Daoy (cell line): ENCODE measurements at regions not wholly inside any gene's neighbourhood (a gene's known extent, or its start where the extent isn't known, plus 50 kb on each side); places are given as distances from the start of the nearest gene placed in this dataset.

Source experiments
- DNase-seq: peaks from one replicate; pipeline ENCODE4 v3.0.0-alpha.2; 2015; ENCODE audit warnings: low read depth

DNA sequence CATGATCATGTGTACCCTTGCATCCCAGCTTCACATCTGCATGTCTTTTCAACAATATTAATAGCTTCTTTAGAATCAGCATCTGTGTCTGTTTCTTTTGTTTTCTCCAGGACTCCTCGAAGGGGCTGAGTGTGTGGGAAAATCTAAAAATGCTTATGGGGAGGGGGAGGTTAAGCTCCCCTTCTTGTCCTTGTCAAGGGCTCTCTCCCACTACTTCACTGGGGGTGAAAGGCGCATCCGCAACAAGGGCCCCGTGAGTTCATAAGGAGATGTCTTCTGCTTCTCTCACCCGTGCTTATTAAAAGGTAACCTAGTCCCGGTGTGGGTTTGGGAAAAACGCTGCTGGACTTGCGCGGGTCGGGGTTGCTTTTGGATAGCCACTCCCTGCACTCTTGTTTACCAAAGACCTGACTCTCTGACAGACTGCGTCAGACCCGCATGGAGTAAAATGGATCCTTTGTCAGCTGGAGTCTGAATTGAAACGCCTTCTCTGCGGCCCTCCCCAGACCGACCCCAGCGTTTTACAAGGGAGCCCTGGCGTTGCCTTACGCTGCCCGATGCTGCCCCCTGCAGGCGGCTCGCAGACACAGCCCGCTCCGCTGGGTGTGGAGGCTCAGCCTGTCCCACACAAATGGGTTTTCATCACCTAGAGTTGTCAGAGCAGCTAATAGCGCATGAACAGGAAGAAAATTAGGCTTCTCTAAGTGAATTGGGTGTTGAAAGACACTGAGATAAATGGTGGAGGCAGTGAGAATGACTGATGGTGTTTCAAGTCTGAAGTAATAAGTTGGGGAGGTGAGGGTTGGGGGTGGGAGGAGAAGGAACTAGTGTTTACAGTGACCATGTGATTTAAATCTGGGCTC, 53.8 kb downstream of the IER5 start:
- DNase-seq = peak; percentile 89

DNA sequence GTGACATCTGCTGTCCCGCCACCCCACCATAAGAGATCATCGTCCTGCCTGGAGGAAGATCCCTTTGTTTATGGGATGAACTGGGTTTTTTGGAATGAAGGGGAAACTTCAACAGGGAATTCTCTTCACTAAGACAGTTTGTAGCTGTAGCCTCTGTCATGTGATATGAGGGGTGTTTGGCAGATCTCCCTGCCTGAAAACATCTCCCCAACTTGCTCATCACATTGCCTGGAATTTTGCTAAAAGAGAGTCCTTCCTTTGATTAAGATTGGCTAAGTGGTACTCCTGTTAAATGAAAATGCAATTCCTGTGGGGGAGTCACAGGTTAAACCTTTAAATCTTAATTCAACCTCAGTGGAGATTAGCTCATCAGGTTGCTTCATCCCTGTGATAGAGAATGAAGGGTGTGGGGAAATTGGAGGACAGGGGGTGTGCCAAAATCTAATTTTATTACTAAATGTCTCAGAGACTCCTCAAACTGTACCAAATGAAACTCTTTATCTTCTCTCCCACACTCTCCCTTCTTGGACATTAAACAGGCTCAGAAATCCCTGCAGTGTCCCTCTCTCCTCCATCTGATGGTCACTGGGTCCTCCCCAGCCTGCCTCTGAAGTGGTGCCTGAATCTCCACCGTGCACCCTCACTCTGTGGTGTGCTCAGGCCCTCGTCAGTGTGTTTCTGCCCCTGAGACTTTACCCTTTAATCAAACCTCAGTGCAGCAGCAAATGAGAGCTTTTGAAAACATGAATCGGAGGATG, 54.8 kb downstream of the IER5 start:
- DNase-seq = no peak

DNA sequence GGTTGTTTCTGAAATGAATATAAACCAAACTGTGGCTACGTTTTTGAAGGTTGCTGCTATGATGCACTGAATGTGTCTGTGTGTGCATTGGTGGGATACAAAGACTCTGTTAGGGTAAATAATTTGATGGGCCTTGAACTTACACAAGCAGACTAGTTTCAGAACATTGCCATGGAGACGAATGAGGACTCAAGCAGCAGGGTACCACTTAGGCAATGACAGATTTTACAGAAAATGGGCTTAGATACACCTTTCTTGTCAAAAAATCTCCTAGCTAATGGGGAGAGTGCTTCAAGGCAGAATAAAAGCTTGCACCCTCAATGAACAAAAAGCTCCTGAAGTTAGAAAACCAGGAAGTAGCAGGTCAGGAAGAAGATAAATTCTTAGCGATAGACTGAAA, 55.7 kb downstream of the IER5 start:
- no peak for DNase-seq

DNA sequence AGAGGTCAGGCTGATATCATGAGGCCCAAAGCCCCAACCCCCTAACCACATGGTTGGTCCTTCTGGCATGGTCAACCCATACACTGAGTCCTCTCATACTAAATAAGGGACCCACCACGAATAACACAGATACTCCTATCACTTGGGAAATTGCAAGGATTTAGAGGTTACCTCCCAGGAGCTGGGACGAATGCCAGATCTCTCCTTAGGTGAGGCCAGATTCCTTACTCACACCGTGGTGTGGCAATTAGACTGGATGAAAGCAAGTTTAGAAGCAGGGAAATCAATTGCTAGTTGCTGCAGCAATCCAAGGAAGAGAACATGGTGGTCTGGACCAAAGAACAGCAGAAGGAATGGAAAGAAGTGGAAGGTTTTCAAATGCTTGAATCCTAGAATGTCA, 60.1 kb downstream of the IER5 start:
- no peak for DNase-seq

DNA sequence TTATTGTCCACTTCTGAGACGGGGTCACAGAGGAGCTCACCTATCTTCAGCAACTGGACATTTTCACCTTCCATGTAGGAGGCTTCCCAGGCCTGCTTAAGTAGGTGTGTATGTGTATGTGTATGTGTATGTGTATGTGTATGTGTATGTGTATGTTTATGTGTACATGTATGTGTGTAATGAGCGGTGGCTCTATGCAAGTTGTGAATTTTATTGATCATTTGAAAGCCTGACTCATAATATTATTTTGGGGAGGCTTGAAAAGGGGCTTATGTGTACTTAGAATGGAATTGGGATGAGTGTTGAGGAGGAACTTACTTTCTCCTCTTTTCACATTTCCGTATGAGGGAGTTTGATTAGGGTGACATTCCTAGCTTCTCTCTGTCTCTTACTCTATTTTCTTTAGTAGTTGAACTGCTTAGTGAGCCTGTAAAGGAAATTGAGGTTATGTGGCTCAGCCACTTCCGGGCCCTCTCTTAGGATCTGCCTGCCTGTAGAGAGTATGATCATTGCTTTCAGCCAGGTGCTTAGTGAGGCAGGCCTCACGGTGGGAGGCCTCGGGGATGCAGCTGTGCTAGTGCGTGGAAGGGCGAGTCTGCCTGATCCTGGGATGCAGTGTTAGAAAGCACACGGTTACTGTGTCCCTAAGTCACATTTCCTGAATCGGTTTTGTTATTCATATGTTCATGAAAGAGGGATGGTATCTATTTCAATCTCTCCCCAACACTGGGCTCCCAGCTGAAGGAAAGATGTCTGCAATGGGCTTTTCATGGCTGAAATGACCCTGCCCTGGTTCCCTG, 61.0 kb downstream of the IER5 start:
- no peak for DNase-seq

DNA sequence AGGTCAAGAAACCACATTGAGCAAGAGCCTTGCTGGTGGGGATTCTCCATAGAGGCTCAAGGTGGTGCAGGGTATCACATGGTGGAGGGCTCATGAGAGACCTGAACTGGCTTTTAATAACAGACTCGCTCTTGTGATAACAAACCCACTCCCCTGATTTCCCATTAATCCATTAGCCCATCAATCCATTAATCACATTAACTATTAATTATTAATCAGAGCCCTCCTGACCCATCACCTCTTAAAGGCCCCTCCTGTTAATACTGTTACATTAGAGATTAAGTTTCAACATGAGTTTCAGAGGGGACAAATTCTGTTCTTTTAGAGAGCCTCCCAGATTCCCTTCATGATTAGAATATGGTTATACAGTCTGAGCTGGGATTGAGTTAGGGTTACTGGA, 61.8 kb downstream of the IER5 start:
- no peak for DNase-seq

DNA sequence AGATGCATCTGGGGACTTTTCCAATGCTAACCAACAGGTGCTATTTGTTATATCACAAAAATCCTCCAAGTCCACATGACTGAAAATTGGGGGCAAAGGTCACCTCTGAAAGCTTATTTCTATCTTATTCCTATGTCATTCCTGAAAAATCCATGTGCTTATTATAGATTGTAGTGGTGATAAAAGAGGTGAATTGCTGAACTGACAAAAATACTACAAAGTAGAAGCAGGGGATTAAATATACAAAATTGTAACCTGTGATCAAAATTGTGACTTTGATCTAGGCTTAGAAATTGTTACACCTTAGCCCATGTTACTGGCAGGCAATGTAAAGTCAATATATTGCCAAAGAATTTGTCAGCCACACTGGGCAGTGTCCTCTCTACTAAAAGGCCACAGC, 62.3 kb downstream of the IER5 start:
- no peak for DNase-seq

DNA sequence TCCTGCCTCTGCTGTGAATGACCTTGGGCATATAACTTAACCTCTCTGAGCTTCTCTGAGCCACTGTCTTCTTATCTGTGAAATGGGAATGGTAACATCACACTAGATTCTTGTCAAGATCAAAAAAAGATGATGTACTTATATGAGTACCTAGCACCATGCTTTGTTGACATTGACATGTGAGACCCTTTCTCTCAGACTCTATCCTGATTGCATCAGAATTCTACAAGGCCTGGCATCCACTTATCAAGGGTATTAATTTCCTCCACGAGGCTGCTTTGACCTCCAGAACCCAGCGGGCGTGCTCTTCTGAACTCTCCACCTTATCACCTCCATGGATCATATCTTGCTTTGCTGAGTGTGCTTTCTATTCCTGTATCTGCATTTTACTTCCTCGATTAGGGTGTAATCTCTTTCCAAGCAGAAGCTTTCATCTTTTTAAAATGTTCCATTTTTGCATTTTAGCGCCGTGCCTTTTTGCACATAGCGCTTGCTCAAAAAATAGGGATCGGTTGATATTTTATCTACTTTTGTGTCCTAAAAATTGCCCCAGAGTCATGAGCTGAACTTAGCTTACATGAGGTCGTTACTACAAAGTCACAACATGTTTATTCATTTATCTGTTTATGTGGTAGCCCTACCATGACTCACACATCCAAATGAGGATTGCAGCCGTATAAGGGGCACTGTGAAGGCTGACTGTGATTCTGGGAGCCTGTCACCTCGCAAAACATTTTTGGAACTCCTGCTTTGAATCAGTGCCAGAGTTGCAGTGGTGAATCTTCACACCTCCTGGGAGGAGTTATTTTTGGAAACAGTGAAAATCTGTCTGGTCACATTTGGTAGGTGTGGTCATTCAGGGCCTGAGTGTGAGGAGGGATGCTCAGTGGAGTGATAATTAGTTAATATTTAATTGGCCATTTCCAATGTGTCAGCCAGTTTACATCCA, 63.2 kb downstream of the IER5 start:
- no peak for DNase-seq

DNA sequence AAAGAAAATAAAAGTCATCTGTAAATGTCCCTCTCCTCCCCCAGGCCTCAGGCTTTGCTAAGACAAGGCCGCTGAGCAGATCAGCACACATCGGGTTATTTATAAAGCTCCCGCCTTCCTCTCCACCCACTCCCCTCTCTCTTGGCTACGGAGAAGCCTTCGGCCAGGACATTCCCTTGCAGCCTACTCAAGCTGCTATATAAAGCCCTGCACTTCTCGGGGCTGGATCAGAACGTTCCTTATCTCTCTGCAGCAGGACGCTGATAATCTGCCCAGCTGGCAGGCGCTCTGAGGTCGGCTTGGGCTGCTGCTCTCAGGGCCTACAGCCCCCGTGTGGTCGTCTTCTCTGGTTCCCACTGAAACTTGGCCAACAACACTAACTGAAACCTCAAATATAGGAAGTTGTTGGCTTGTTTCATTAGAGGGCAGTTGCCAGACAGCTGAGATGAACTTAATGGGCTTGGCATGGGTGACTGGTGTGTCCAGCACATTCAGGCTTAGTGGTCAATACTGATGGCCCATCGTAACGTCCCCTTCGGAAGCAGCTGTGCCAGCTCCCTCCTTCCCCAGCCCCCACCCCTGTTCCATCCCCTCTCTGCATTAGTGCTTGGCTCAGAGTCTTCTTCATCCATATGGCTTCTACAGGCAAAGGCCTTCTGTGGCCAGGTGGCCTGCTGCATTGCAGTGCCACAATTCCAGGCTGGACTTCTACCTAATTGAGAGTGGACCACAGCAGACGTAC, 64.6 kb downstream of the IER5 start:
- peak; percentile 29 for DNase-seq

DNA sequence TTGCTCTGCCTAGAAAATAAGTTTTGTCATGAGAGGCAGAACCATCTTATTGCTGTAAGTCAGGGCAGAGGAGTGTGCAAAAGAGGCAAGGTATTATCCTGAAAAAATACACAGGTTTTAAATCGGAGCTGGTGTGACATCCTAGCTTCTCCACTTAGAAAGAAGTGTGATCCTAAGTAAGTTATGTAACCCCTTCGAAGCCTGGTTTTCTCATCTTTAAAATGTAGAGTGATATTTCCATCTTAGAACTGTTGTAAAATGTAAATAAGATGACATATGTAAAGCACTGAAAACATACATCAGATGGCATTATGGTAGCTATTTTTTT, 65.1 kb downstream of the IER5 start:
- no peak for DNase-seq

DNA sequence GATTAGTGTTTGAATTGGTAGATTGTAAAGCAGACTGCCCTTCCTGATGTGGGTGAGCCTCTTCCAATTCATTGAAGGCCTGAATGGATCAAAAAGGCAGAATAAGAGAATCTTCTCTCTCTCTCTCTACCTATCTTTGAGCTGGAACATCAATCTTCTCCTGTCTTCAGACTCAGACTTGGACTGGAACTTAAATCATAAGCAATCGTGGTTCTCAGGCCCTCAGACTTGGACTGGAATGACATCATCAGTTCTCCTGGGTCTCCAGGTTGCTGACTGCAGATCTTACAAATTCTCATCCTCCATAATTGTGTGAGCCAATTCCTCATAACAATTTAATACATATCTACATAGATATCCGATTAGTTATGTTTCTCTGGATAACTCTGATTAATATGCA, 66.8 kb downstream of the IER5 start:
- no peak for DNase-seq

DNA sequence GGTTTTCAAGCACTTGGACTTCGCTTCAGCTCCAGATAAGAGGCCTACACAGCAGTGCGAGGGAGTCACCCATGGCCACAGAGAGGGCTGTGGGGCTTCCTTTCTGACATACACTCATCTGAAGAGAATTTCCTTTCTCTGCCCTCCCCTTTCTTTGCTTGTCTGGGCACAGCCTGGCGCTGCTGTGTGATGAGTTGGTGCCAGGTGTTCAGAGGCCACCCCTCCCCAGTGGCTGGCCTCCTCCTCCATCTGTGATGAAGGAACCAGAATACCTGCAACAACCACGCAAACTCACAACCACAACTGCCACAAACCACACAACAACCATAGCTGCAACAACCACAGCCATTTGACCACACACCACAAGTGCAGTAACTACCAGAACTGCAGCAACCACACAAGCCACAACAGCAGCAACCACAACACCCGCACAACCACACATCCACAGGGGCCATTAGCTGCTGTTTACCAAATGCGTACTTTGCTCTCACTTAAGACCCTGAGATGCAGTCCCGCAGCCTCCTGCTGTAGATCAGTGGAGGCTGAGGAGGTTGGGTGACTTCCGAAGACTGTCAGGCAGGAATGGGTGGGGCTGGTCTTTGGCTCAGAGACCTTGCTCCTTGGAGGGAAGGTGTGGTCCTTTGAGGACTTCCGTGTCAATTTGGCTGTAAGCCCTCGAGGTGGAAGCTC, 71.1 kb downstream of the IER5 start:
- peak; percentile 72 for DNase-seq

DNA sequence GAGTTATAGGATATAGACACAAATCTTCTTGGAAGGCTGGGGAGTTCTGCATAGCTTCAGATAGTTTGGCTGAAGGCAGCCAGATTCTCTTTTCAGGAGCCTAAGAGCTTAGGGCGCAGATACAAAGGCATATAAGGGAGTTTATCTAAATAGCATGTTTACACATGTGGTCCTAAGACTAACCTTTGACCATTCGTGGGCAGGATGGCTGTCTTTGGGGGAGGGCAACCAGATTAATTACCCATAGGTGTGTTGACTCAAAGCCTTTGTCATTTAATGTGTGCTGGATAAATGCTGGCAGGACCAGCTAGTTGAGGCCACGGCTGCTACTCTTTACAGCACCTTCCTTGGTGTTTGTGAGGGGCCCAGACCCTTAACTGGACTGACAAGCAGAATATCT, 71.8 kb downstream of the IER5 start:
- DNase-seq = no peak

DNA sequence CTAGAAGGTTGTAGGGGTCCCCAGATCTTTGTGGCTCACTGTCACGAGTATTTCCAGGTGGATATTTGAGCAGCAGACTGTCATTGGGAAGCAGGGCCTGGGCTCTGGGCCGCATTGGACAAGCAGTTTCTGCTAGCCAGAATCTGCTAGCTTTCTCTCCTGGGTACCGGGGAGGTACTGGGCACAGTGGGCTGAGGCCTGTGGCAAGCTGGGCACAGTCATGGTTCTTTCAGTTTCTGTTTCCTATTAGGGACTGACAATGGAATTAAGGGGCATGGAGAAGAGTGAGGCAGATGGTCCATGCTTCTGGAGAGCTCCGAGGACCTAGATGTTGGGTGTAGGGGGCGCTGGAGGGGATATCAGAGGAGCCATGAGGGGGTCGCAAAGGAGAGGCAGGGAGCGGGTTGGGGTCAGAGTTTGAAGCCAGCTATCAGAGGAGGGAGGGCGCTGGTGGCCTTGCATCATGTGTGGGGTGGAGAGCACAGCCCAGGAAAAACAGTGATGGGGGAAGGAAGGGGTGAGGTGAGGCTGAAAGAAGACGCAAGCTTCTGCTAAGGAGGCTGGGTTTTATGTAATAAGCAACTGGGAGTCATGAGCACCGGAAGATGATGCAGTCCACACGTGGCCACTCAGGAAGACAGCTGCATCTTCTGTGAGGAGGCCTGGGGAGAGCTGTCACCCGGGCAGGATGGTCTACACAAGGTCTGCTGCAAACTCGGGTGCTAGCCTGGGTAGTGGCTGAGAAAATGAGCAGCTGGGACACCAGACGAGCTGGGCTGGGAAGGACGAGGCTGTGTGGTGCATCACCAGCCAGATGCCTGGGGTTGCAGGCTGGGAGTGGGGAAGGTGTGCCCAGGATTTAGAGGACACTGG, 72.7 kb downstream of the IER5 start:
- DNase-seq = no peak

DNA sequence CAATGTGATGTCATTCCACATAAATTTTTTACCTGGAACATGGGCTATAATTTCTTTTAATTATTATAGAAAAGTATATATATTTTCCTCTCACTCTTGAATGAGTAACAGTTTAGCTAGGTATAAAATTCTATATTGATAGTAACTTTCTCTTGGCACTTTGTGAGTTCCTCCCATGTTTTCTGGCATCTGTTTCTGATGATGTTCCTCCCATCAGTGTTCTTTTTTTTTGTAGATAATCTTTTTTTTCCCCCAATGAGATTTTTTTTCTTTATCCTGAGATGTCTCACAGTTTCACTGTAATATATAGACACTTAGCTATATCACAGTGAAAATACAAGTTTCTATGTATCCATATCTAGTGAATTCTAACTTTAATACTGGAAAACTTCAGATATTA, 75.2 kb downstream of the IER5 start:
- no peak for DNase-seq

DNA sequence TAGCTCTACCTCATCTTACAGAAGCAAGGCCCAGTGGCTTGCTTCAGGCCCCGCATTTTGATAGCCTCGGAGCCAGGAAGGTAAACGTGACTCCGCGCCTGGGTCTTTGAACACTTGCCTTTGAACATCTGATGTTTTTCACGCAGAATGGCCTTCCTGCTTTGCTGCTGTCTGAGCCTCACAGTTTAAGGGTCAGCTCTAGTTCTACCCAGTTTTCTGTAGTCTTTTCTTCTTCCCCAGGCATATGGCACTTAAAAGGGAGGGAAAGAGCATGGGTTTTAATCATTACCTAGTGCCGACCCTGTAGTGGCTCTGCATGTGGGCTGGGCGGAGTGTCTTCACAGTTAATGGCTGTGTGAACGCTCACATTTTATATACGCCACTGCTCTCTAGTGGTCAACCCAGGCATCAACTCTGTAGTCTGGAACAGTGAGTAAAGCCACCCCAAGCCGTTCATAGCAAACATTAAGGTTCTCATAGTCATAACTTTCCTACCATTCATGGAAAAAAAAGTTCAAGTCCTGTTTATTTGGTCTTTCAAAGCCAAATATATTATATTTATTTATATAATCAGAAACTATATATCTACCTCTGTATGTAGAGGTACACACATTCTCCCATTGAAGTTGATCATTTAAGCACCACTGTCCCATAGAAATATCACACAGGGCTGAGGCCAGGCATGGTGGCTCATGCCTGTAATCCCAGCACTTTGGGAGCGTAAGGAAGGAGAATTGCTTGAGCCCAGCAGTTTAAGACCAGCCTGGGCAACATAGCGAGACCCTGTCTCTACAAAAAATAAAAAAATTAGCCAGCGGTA, 78.1 kb downstream of the IER5 start:
- DNase-seq = peak; percentile 73

DNA sequence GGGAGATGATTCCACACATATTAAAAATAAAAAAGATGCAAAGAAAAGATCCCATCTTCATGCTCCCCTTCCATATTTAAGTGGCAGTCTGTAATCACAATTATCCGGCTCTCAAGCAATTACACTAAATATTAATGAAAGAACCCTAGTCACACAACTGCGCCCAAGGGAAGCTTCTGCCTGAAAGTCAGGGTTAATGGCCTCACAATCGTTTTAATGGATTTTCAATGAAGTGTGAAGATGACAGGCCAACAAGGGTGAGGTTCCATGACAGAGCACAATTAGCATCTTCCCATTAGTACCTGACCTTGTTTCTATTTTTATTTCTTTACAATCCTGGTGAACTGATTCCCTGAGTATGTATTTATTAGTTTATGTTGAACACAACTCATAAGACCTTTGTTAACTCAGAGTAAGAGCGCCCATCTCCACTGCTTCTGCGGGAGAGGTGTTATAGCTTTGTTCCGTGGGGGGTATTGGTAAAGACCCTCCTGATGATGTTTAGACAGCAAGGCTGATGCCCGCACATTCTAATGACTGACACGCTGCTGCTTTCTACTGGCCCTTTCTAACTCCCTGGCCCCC, 80.9 kb downstream of the IER5 start:
- DNase-seq = no peak

DNA sequence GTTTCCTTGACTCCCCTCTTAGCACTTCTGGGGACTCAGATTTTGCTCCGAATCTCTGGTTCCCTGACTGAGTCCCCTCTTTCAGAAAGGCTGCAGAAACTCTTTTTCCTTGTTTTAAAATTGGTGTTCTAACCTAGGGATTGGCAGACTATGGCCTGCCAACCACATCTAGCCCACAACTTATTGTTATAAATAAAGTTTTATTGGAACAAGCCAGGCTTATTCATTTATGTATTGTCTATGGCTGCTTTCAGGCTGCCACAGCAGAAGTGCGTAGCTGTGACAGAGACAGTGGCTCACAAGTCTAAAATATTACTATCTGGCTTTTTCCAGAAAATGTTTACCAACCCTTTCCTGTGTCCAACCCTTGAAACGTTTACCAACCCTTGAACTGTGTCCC, 81.7 kb downstream of the IER5 start:
- DNase-seq = no peak
